Gastroesophageal sphincter (tissue), 3 donors: ENCODE measurements at regions not wholly inside any gene's neighbourhood (a gene's known extent, or its start where the extent isn't known, plus 50 kb on each side); places are given as distances from the start of the nearest gene placed in this dataset.

Experiments used
- CTCF ChIP-seq, 4 experiments: fragments of 200-600 bp in 2 of 4; fragments of 450-650 bp in 2 of 4; sonication (generic) in 1 of 4; IDR thresholded peaks; one replicate each; pipeline ENCODE4 v1.5.1; 2017 to 2019; ENCODE audit warnings: antibody characterized with exemption in 4 of 4, mild to moderate bottlenecking in 2 of 4, moderate library complexity in 2 of 4
- EP300 ChIP-seq: sonication (generic); formaldehyde crosslinking; IDR thresholded peaks from one replicate; pipeline ENCODE4 v1.6.1; 2017; ENCODE audit warnings: antibody characterized with exemption, mild to moderate bottlenecking

GRCh38 chr4:23986270-23986669 lies 96.4 kb upstream of the PPARGC1A start:
- TF ChIP-seq EP300 (no peak), CTCF (IDR thresholded peaks at IDR 0.05) (no peak)
